HUES64 (cell line): ENCODE measurements at regions not wholly inside any gene's neighbourhood (a gene's known extent, or its start where the extent isn't known, plus 50 kb on each side); places are given as distances from the start of the nearest gene placed in this dataset.
"Not testable (repeated sequence)": the region's sequence is repeated elsewhere in the genome, so short reads cannot be mapped to it uniquely, and the experiment has no call there.

ENCODE experiments used
- H3K27ac ChIP-seq: 2 replicates; pipeline ENCODE4 v1.7.0; 2013; ENCODE audit warnings: low read depth, low read length, inconsistent platforms
- H3K27me3 ChIP-seq: 2 replicates; pipeline ENCODE4 v1.6.1; 2013; ENCODE audit warnings: mild to moderate bottlenecking, low read length; ENCODE audit not compliant: insufficient read depth
- H3K36me3 ChIP-seq: 2 replicates; pipeline ENCODE4 v1.6.1; 2013; ENCODE audit warnings: mild to moderate bottlenecking, low read length; ENCODE audit not compliant: insufficient read depth
- H3K4me1 ChIP-seq: 2 replicates; pipeline ENCODE4 v1.6.1; 2013; ENCODE audit warnings: mild to moderate bottlenecking, low read length, moderate library complexity; ENCODE audit not compliant: insufficient read depth
- H3K4me3 ChIP-seq: 2 replicates; pipeline ENCODE4 v1.5.1; 2013; ENCODE audit warnings: mild to moderate bottlenecking, low read length, moderate library complexity
- H3K9ac ChIP-seq: 2 replicates; pipeline ENCODE4 v1.6.1; 2013; ENCODE audit warnings: mild to moderate bottlenecking, low read depth, low read length
- H3K9me3 ChIP-seq: 2 replicates; pipeline ENCODE4 v1.6.1; 2013; ENCODE audit warnings: low read depth, low read length; ENCODE audit not compliant: insufficient read depth
- WGBS: fragments of 150-250, 120-280 bp; methylation state at CpG from one replicate; pipeline ENCODE4 v1.1.7; 2013; ENCODE audit warnings: missing lambda C conversion rate; 5-methylcytosine and 5-hydroxymethylcytosine counted together

DNA sequence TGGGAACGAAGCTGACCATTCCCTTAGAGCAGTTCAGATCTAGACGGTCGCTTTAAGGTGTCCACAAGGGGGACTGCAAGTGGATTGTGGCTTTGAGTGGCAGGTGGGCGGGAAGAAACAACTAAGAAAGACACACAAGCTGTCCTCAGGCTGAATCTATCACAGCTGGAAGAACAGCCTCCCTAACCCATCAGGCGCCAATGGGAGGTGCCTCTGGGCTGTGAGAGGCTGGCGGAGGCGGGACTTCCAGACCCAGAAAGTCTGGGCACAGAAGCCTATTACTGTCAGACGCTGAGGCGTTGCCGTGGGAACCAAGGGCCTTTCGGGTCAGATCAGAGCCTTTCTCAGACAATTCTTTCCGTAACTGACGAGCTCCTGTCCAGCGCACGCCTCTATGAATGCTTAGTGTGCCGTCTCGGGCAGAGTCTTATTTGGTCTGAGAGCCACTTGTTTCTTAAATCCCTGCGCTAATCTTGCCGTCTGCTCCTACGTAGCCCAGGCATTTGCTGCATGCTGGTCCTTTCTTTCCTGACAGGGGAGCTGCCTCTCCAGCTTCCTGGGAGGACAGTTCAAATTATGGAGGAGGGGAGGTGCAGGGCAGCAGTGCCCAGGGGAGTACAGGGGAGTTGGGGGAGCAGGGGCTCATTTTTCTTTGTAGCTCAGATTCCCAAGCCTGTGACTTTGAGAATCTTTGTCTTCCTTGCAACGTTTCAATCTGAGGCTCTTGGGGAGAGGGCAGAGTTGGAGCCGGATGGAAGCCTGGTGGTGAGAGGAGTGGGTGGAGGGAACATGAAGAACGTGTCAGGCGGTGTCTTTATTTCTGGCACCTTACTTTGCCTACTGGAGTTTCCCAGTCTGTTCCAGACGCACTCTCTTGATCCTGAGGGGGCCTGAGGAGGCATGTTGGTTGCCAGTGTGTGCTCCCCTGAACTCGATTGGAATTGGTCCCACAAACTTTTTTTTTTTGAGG, 618.7 kb downstream of the KCNJ18 start:
- Histone ChIP-seq H3K27ac (no peak overlapping the region), H3K36me3 (no peaks in the 10 kb centered on the region), H3K27me3 (no peaks in the 10 kb centered on the region), H3K4me3 (no peak overlapping the region), H3K4me1 (no peaks in the 10 kb centered on the region), H3K9ac (no peak overlapping the region), H3K9me3 (peaks cover 70% of the 10 kb centered on the region)
- WGBS: 82% methylated on average over 25 of the region's 26 CpGs

GRCh38 chr17:22321001-22321400, 628.7 kb downstream of the KCNJ18 start:
- not testable (repeated sequence) for H3K27me3 ChIP-seq, H3K36me3 ChIP-seq, H3K4me1 ChIP-seq, H3K27ac ChIP-seq, H3K4me3 ChIP-seq, H3K9ac ChIP-seq
- 83% methylated on average over 1 of the region's 4 CpGs for WGBS
- peaks cover 36% of the 10 kb centered on the region for H3K9me3 ChIP-seq

GRCh38 chr17:22322893-22323550, 630.7 kb downstream of the KCNJ18 start:
- WGBS: 79% methylated on average over 11 of the region's 11 CpGs
- not testable (repeated sequence) for H3K27me3 ChIP-seq, H3K9ac ChIP-seq, H3K4me3 ChIP-seq, H3K36me3 ChIP-seq, H3K27ac ChIP-seq, H3K4me1 ChIP-seq
- peaks cover 37% of the 10 kb centered on the region for H3K9me3 ChIP-seq

DNA sequence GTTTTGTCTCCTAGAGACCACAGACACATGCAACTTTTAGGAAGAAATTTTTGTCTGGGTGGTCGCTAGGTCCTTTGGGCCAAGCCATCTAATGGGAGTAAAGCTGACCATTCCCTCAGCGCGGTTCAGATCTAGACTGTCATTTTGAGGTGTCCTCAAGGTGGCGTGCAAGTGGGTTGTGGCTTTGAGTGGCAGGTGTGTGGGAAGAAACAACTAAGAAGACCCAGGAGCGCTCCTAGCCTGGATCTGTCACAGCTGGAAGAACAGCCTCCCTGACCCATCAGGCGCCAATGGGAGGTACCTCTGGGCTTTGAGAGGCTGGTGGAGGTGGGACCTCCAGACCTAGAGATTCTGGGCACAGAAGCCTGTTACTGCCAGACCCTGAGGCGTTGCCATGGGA, 645.1 kb downstream of the KCNJ18 start:
- 65% methylated on average over 7 of the region's 7 CpGs for WGBS
- Histone ChIP-seq H3K36me3 (no peaks in the 10 kb centered on the region), H3K4me1 (no peaks in the 10 kb centered on the region), H3K27ac (no peak overlapping the region), H3K27me3 (no peaks in the 10 kb centered on the region), H3K9me3 (peaks cover 42% of the 10 kb centered on the region), H3K4me3 (no peak overlapping the region), H3K9ac (no peak overlapping the region)

DNA sequence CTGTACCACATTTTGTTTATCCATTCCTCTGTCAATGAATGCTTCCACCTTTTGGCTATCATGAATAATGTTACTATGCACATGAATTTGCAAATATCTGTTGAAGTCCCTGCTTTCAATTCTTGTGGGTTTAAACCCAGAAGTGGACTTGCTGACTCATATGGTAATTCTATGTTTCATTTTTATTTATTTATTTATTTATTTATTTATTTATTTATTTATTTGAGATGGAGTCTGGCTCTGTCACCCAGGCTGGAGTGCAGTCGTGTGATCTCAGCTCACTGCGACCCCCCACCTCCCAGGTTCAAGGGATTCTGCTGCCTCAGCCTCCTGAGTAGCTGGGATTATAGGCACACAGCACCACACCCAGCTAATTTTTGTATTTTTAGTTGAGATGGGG, 664.3 kb downstream of the KCNJ18 start:
- not testable (repeated sequence) for H3K36me3 ChIP-seq, H3K4me1 ChIP-seq, H3K27ac ChIP-seq, H3K9ac ChIP-seq, H3K27me3 ChIP-seq, H3K4me3 ChIP-seq
- 64% methylated on average over 2 of the region's 2 CpGs for WGBS
- peaks cover 58% of the 10 kb centered on the region for H3K9me3 ChIP-seq

- not testable (repeated sequence) for H3K4me1 ChIP-seq, H3K27me3 ChIP-seq, H3K36me3 ChIP-seq, H3K9ac ChIP-seq, H3K27ac ChIP-seq, H3K4me3 ChIP-seq
- peaks cover 57% of the 10 kb centered on the region for H3K9me3 ChIP-seq
- 56% methylated on average over 3 of the region's 3 CpGs for WGBS
Measured at GRCh38 chr17:22370988-22371387, 678.7 kb downstream of the KCNJ18 start.

DNA sequence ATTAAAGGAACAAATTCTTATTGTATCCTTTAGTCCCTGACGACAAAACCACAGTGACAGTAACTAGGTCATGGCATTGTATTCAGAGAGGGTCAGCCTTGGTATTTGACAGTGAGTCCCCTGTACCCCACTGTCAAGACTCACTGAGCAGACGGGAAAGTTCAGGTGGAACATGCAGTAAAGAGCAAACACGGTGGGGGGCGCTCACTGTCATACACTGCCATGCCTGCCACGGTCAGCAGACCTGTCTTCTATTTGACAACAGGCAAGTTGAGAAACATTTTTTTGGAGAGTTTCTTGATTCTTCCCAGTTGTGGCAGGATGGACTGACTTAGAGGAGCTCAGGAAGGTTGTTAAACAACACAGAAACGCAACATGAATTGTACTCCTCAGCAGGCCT, 681.6 kb downstream of the KCNJ18 start:
- Histone ChIP-seq H3K4me3 (no peak overlapping the region), H3K36me3 (no peaks in the 10 kb centered on the region), H3K9me3 (peaks cover 43% of the 10 kb centered on the region), H3K9ac (no peak overlapping the region), H3K27me3 (no peaks in the 10 kb centered on the region), H3K27ac (no peak overlapping the region), H3K4me1 (no peaks in the 10 kb centered on the region)
- 66% methylated on average over 6 of the region's 6 CpGs for WGBS

DNA sequence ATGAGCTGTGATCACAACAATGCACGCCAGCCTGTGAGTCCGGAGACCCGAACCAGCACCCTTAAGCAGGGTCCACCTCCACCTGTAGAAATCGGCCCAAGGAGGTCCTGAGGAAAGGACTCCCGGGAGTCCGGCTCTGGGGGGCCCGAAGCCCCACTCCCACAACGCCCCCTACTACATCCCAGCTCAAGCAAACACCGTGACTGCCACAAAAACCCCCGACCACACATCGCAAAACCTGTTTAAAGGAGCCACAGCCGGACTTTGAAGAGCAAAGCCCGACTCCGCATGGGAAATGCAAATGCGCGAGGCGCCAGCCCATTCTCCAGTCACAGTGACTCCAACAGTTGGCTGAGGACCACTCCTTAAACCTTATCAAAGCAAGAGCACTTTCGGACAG, 682.4 kb downstream of the KCNJ18 start:
- H3K27ac ChIP-seq: no peak overlapping the region
- H3K27me3 ChIP-seq: no peaks in the 10 kb centered on the region
- H3K4me3 ChIP-seq: no peak overlapping the region
- WGBS: 85% methylated on average over 18 of the region's 18 CpGs
- peaks cover 41% of the 10 kb centered on the region for H3K9me3 ChIP-seq
- no peaks in the 10 kb centered on the region for H3K4me1 ChIP-seq
- H3K36me3 ChIP-seq: no peaks in the 10 kb centered on the region
- no peak overlapping the region for H3K9ac ChIP-seq

- H3K4me3 ChIP-seq, H3K27ac ChIP-seq, H3K9ac ChIP-seq, H3K36me3 ChIP-seq, H3K27me3 ChIP-seq, H3K4me1 ChIP-seq: not testable (repeated sequence)
- 97% methylated on average over 19 of the region's 41 CpGs for WGBS
- H3K9me3 ChIP-seq: peaks cover 30% of the 10 kb centered on the region
Measured at GRCh38 chr17:22376747-22377146, 684.4 kb downstream of the KCNJ18 start.

GRCh38 chr17:22378748-22379147, 686.4 kb downstream of the KCNJ18 start:
- H3K27ac ChIP-seq, H3K4me1 ChIP-seq, H3K36me3 ChIP-seq, H3K27me3 ChIP-seq, H3K4me3 ChIP-seq, H3K9ac ChIP-seq: not testable (repeated sequence)
- peaks cover 17% of the 10 kb centered on the region for H3K9me3 ChIP-seq
- 95% methylated on average over 3 of the region's 19 CpGs for WGBS

DNA sequence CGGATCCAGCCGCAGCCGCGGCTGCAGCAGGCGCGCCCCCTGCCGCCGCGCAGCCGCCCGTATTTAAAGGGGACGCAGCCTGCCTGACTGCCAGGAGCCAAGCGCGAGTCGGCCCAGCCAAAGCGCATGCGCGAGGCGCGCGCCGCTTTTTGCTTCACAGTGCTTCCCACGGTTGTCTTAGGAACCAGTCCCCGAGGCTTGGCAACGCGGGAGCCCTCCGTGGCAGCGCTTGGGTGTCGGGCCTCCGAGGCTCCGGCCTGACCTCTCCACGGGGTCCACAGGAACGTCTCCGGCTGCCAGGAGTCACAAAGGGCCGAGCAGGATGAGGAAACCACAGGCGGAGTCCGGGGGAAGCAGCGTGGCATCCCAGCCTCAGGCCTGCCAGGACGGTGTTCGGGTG, 689.3 kb downstream of the KCNJ18 start:
- no CpG with 5 or more reads among the region's 40 CpGs for whole genome bisulfite sequencing
- H3K9me3 ChIP-seq, H3K9ac ChIP-seq, H3K27me3 ChIP-seq, H3K36me3 ChIP-seq, H3K4me1 ChIP-seq, H3K4me3 ChIP-seq, H3K27ac ChIP-seq: not testable (repeated sequence)
